ENCODE measurements at regions not wholly inside any gene's neighbourhood (a gene's known extent, or its start where the extent isn't known, plus 50 kb on each side); places are given as distances from the start of the nearest gene placed in this dataset.

- no peak for TF ChIP-seq CTCF (IDR thresholded peaks at IDR 0.05)
- intact Hi-C loops (cut with DNase I): no loop called here
- no peaks in the 10 kb centered on the region for H3K4me1 ChIP-seq
- no peaks in the 10 kb centered on the region for H3K27me3 ChIP-seq
- 80 to 93% methylated on average over 3 of the region's 3 CpGs for WGBS, 2 donors
- no peak overlapping the region for H3K4me3 ChIP-seq
- no peaks in the 10 kb centered on the region for H3K36me3 ChIP-seq
- no peak for DNase-seq
- H3K9me3 ChIP-seq: no peaks in the 10 kb centered on the region
- H3K27ac ChIP-seq: no peak overlapping the region
These were observed 301.3 kb upstream of the RBMS1 start for GRCh38 chr2:160794926-160795325.

GRCh38 chr2:160803881-160804280 is 310.3 kb upstream of the RBMS1 start:
- no peak for TF ChIP-seq POLR2AphosphoS5 (IDR thresholded peaks at IDR 0.05)
- TF ChIP-seq CTCF (IDR thresholded peaks at IDR 0.05): no peak
- TF ChIP-seq POLR2A (IDR thresholded peaks at IDR 0.05): no peak
- no peak for TF ChIP-seq EP300 (IDR thresholded peaks at IDR 0.05)
- no peaks in the 10 kb centered on the region for H3K27me3 ChIP-seq
- no peak overlapping the region for H3K27ac ChIP-seq
- intact Hi-C loops (cut with DNase I): no loop called here
- no peaks in the 10 kb centered on the region for H3K4me1 ChIP-seq
- no peaks in the 10 kb centered on the region for H3K9me3 ChIP-seq
- H3K36me3 ChIP-seq: no peaks in the 10 kb centered on the region
- H3K4me3 ChIP-seq: no peak overlapping the region
- DNase-seq: no peak

- intact Hi-C loops (cut with DNase I): loop anchor here (10.0 kb wide), 1 partner anchor 546 kb away; no protein-coding TSS in a partner anchor
- no peaks in the 10 kb centered on the region for H3K27me3 ChIP-seq
- no peaks in the 10 kb centered on the region for H3K9me3 ChIP-seq
- DNase-seq: no peak
- no peak overlapping the region for H3K27ac ChIP-seq
- TF ChIP-seq CTCF (IDR thresholded peaks at IDR 0.05) (no peak), POLR2AphosphoS5 (IDR thresholded peaks at IDR 0.05) (no peak), POLR2A (IDR thresholded peaks at IDR 0.05) (no peak), EP300 (IDR thresholded peaks at IDR 0.05) (no peak)
- no peak overlapping the region for H3K4me3 ChIP-seq
- H3K4me1 ChIP-seq: no peaks in the 10 kb centered on the region
- 93 to 94% methylated on average over 3 of the region's 3 CpGs for WGBS, 2 donors
- H3K36me3 ChIP-seq: no peaks in the 10 kb centered on the region
These were observed 316.8 kb upstream of the RBMS1 start for GRCh38 chr2:160810406-160810805.

- 22 to 67% methylated on average over 6 of the region's 6 CpGs for WGBS, 2 donors
- no peaks in the 10 kb centered on the region for H3K36me3 ChIP-seq
- H3K27ac ChIP-seq: peak overlapping the region; percentile 2 to 29 (median 16)
- H3K4me3 ChIP-seq: no peak overlapping the region
- intact Hi-C loops (cut with DNase I): loop anchor here (10.0 kb wide), 1 partner anchor 548 kb away; no protein-coding TSS in a partner anchor
- H3K9me3 ChIP-seq: no peaks in the 10 kb centered on the region
- H3K4me1 ChIP-seq: peaks cover 0 to 6% (median 0%) of the 10 kb centered on the region in 4 donors
- H3K27me3 ChIP-seq: no peaks in the 10 kb centered on the region
- TF ChIP-seq POLR2A (IDR thresholded peaks at IDR 0.05) (no peak), EP300 (IDR thresholded peaks at IDR 0.05) (no peak), POLR2AphosphoS5 (IDR thresholded peaks at IDR 0.05) (peak in 1 of 4 donors; percentile 8)
- no peak for DNase-seq
These were observed 319.4 kb upstream of the RBMS1 start for GRCh38 chr2:160812830-160813505.

GRCh38 chr2:160813506-160813858 is 319.9 kb upstream of the RBMS1 start:
- TF ChIP-seq EP300 (IDR thresholded peaks at IDR 0.05) (no peak), POLR2AphosphoS5 (IDR thresholded peaks at IDR 0.05) (peak in 1 of 4 donors; percentile 47), CTCF (IDR thresholded peaks at IDR 0.05) (no peak), POLR2A (IDR thresholded peaks at IDR 0.05) (no peak)
- Histone ChIP-seq H3K36me3 (no peaks in the 10 kb centered on the region), H3K9me3 (no peaks in the 10 kb centered on the region), H3K4me1 (peaks cover 0 to 6% (median 0%) of the 10 kb centered on the region in 4 donors), H3K27me3 (no peaks in the 10 kb centered on the region), H3K27ac (peak overlapping the region in 3 of 4 donors; percentile 2 to 41 (median 15)), H3K4me3 (no peak overlapping the region)
- 77 to 79% methylated on average over 5 of the region's 5 CpGs for WGBS, 2 donors
- intact Hi-C loops (cut with DNase I): loop anchor here (10.0 kb wide), 1 partner anchor 549 kb away; no protein-coding TSS in a partner anchor
- peak; percentile 72 for DNase-seq
